ENCODE measurements at regions not wholly inside any gene's neighbourhood (a gene's known extent, or its start where the extent isn't known, plus 50 kb on each side); places are given as distances from the start of the nearest gene placed in this dataset.

GRCh38 chr2:123211181-123211580, 813.9 kb upstream of the CNTNAP5 start:
- DNase-seq, result no peak

GRCh38 chr2:123245156-123245555, 779.9 kb upstream of the CNTNAP5 start:
- DNase-seq, result no peak

- no peak for DNase-seq
Observed at GRCh38 chr2:123258877-123259539, 766.1 kb upstream of the CNTNAP5 start.

GRCh38 chr2:123262856-123263255, 762.2 kb upstream of the CNTNAP5 start:
- no peak for DNase-seq

DNA sequence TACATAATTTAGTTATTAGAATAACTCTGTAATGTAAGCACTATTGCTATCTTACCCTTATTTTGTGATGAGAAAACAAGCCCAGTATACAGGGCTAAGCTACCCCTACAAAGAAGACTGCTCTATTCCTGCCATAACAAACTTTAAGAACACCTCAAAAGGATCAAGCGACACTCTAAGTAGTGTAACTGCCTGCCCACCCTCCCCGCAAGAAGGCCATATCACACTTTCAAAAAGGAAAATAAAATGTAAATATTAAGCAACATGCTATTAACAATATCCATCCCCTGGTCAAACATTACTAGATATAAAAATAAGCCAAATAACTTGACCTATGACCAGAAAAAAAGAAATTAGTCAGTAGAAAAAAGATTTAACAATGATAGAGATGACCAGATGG, 741.7 kb upstream of the CNTNAP5 start:
- DNase-seq, result no peak

GRCh38 chr2:123303731-123304130, 721.4 kb upstream of the CNTNAP5 start:
- no peak for DNase-seq
